Esophagus muscularis mucosa (tissue), 3 donors: ENCODE measurements at regions not wholly inside any gene's neighbourhood (a gene's known extent, or its start where the extent isn't known, plus 50 kb on each side); places are given as distances from the start of the nearest gene placed in this dataset.

Experiments
- POLR2A ChIP-seq: fragments of 450-650 bp; IDR thresholded peaks from one replicate; pipeline ENCODE4 v1.6.1; 2017; ENCODE audit warnings: antibody characterized with exemption, moderate library complexity, mild to moderate bottlenecking, low read depth
- TF ChIP-seq, protein P1 (sequence below), 3 experiments: fragments of 200-600 bp in 2 of 3; fragments of 450-650 bp in 1 of 3; sonication (generic) in 2 of 3; IDR thresholded peaks; one replicate each; pipeline ENCODE4 v1.5.1; 2017 to 2019; ENCODE audit warnings: antibody characterized with exemption in 3 of 3, mild to moderate bottlenecking in 2 of 3, moderate library complexity in 1 of 3

DNA sequence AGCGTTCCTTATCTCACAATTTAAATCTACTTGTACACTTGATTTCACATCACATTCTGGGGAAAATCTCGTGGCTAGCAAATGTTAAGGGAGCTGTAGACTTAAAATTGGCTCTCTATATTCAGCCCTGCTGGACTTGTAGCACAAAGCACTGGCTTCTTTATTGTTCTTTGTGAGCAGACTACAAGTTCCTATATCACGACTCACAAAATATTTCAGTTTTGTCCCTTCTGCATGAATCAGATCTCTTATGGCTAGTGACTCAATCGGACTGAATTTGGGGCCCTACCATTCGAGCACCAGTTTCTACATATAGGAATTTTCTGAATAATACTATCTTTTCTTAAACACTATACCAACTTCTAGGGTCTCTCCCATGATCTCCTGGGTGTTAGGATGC is 390.1 kb downstream of the ADAM29 start:
- TF ChIP-seq, protein P1, sequence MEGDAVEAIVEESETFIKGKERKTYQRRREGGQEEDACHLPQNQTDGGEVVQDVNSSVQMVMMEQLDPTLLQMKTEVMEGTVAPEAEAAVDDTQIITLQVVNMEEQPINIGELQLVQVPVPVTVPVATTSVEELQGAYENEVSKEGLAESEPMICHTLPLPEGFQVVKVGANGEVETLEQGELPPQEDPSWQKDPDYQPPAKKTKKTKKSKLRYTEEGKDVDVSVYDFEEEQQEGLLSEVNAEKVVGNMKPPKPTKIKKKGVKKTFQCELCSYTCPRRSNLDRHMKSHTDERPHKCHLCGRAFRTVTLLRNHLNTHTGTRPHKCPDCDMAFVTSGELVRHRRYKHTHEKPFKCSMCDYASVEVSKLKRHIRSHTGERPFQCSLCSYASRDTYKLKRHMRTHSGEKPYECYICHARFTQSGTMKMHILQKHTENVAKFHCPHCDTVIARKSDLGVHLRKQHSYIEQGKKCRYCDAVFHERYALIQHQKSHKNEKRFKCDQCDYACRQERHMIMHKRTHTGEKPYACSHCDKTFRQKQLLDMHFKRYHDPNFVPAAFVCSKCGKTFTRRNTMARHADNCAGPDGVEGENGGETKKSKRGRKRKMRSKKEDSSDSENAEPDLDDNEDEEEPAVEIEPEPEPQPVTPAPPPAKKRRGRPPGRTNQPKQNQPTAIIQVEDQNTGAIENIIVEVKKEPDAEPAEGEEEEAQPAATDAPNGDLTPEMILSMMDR (IDR thresholded peaks at IDR 0.05): no peak
- no peak for TF ChIP-seq POLR2A
